Endometrium (tissue), 2 donors: ENCODE measurements at regions not wholly inside any gene's neighbourhood (a gene's known extent, or its start where the extent isn't known, plus 50 kb on each side); places are given as distances from the start of the nearest gene placed in this dataset.

ENCODE experiments used
- FAIRE-seq: peaks from 2 replicates; lab custom pipeline; 2012; peaks lifted over from hg19 to GRCh38; lab: Jason Lieb, UNC
- donor health status: control.
- donor health status: control.

- FAIRE-seq: no peak
Observed at GRCh38 chr14:53515276-53515675, 362.2 kb upstream of the DDHD1 start.

- FAIRE-seq: no peak
Observed at GRCh38 chr14:53514197-53514596, 361.1 kb upstream of the DDHD1 start.

GRCh38 chr14:53510281-53510912 is 357.3 kb upstream of the DDHD1 start:
- peak; percentile 53 for FAIRE-seq

GRCh38 chr14:53509276-53510244 is 356.4 kb upstream of the DDHD1 start:
- FAIRE-seq: no peak

GRCh38 chr14:53501361-53502211 is 348.5 kb upstream of the DDHD1 start:
- FAIRE-seq: no peak

- FAIRE-seq: no peak
Observed at GRCh38 chr14:53500191-53500590, 347.1 kb upstream of the DDHD1 start.

GRCh38 chr14:53496668-53497067 is 343.5 kb upstream of the DDHD1 start:
- no peak for FAIRE-seq

- no peak for FAIRE-seq
Observed at GRCh38 chr14:53495846-53496343, 342.8 kb upstream of the DDHD1 start.

GRCh38 chr14:53494587-53494986 is 341.5 kb upstream of the DDHD1 start:
- no peak for FAIRE-seq

- no peak for FAIRE-seq
Observed at GRCh38 chr14:53493860-53494259, 340.7 kb upstream of the DDHD1 start.

- FAIRE-seq: peak; percentile 89
Observed at GRCh38 chr14:53493320-53493719, 340.2 kb upstream of the DDHD1 start.

GRCh38 chr14:53491884-53492277 is 338.8 kb upstream of the DDHD1 start:
- FAIRE-seq: peak; percentile 80

GRCh38 chr14:53491256-53491883 is 338.2 kb upstream of the DDHD1 start:
- FAIRE-seq: no peak

GRCh38 chr14:53478174-53478573 is 325.1 kb upstream of the DDHD1 start:
- FAIRE-seq: no peak

- FAIRE-seq: no peak
Observed at GRCh38 chr14:53473480-53473879, 320.4 kb upstream of the DDHD1 start.

- no peak for FAIRE-seq
Observed at GRCh38 chr14:53472306-53472705, 319.2 kb upstream of the DDHD1 start.

GRCh38 chr14:53470351-53471043 is 317.4 kb upstream of the DDHD1 start:
- no peak for FAIRE-seq

- no peak for FAIRE-seq
Observed at GRCh38 chr14:53468876-53469275, 315.8 kb upstream of the DDHD1 start.

GRCh38 chr14:53464376-53464775 is 311.3 kb upstream of the DDHD1 start:
- no peak for FAIRE-seq

- no peak for FAIRE-seq
Observed at GRCh38 chr14:53462931-53463778, 310.0 kb upstream of the DDHD1 start.
